ENCODE measurements at regions not wholly inside any gene's neighbourhood (a gene's known extent, or its start where the extent isn't known, plus 50 kb on each side); places are given as distances from the start of the nearest gene placed in this dataset.

GRCh38 chr17:79513206-79513605, 97.6 kb downstream of the RBFOX3 start:
- intact Hi-C loops (cut with micrococcal nuclease; ENCODE audit: unreplicated experiment), result no loop called here
- H3K27ac ChIP-seq (ENCODE audit: low read length), result no peak overlapping the region
- ChIA-PET CTCF (no interaction called here), POLR2A (no interaction called here)
- H3K27me3 ChIP-seq (ENCODE audit: control insufficient read depth, insufficient read depth, low read length), result no peaks in the 10 kb centered on the region; the same call in 1 of the 2 replicates
- no peaks in the 10 kb centered on the region for H3K36me3 ChIP-seq (ENCODE audit: control insufficient read depth, insufficient read depth, low read length)
- H3K4me3 ChIP-seq (ENCODE audit: low read depth in 2 of 2, low read length in 2 of 2), result no peak overlapping the region
- no peak for DNase-seq (ENCODE audit: low read depth, low spot score)
- H3K4me1 ChIP-seq (ENCODE audit: control insufficient read depth, insufficient read depth, low read length), result no peaks in the 10 kb centered on the region
- BruUV-seq (replicated peaks), result no TSS peak
- in situ Hi-C loops (cut with HindIII; ENCODE audit: low pct_unique_long_range_greater_than_20kb, low sequenced_read_pairs), result no loop called here
- TF ChIP-seq SIN3A (IDR thresholded peaks at IDR 0.05; ENCODE audit: borderline replicate concordance, insufficient read depth, low read depth, low read length) (no peak), POLR2AphosphoS5 (IDR thresholded peaks at IDR 0.05; ENCODE audit: low read depth, low read length) (no peak), TCF7L2 (IDR thresholded peaks at IDR 0.05; ENCODE audit: low read depth, low read length) (no peak), CTCF (IDR thresholded peaks at IDR 0.05) (no peak)
- ATAC-seq, result no peak
- H3K9me3 ChIP-seq (ENCODE audit: control insufficient read depth, insufficient read depth, low read depth, low read length), result no peaks in the 10 kb centered on the region

GRCh38 chr17:79511471-79511870, 99.4 kb downstream of the RBFOX3 start:
- Histone ChIP-seq H3K4me3 (ENCODE audit: low read depth in 2 of 2, low read length in 2 of 2) (no peak overlapping the region), H3K9me3 (ENCODE audit: control insufficient read depth, insufficient read depth, low read depth, low read length) (no peaks in the 10 kb centered on the region), H3K4me1 (ENCODE audit: control insufficient read depth, insufficient read depth, low read length) (no peaks in the 10 kb centered on the region), H3K27ac (ENCODE audit: low read length) (no peak overlapping the region), H3K36me3 (ENCODE audit: control insufficient read depth, insufficient read depth, low read length) (no peaks in the 10 kb centered on the region), H3K27me3 (ENCODE audit: control insufficient read depth, insufficient read depth, low read length) (no peaks in the 10 kb centered on the region; the same call in 1 of the 2 replicates)
- no TSS peak for BruUV-seq (replicated peaks)
- in situ Hi-C loops (cut with HindIII; ENCODE audit: low pct_unique_long_range_greater_than_20kb, low sequenced_read_pairs) (no loop called here), intact Hi-C loops (cut with micrococcal nuclease; ENCODE audit: unreplicated experiment) (no loop called here)
- POLR2A ChIA-PET, result no interaction called here
- CTCF ChIA-PET, result no interaction called here
- DNase-seq (ENCODE audit: low read depth, low spot score), result no peak
- ATAC-seq, result no peak
- TF ChIP-seq POLR2AphosphoS5 (IDR thresholded peaks at IDR 0.05; ENCODE audit: low read depth, low read length), result no peak

GRCh38 chr17:79510071-79510470, 100.8 kb downstream of the RBFOX3 start:
- TF ChIP-seq TCF7L2 (IDR thresholded peaks at IDR 0.05; ENCODE audit: low read depth, low read length), result no peak
- TF ChIP-seq SIN3A (IDR thresholded peaks at IDR 0.05; ENCODE audit: borderline replicate concordance, insufficient read depth, low read depth, low read length), result no peak
- no peak for TF ChIP-seq CTCF (IDR thresholded peaks at IDR 0.05)
- TF ChIP-seq POLR2AphosphoS5 (IDR thresholded peaks at IDR 0.05; ENCODE audit: low read depth, low read length), result no peak
- no peak for TF ChIP-seq REST (IDR thresholded peaks at IDR 0.05; ENCODE audit: insufficient read depth in 1 of 2, low read depth in 2 of 2, low read length in 1 of 2)
- Histone ChIP-seq H3K9me3 (ENCODE audit: control insufficient read depth, insufficient read depth, low read depth, low read length) (no peaks in the 10 kb centered on the region), H3K4me1 (ENCODE audit: control insufficient read depth, insufficient read depth, low read length) (no peaks in the 10 kb centered on the region), H3K36me3 (ENCODE audit: control insufficient read depth, insufficient read depth, low read length) (no peaks in the 10 kb centered on the region), H3K4me3 (ENCODE audit: low read depth in 2 of 2, low read length in 2 of 2) (no peak overlapping the region), H3K27me3 (ENCODE audit: control insufficient read depth, insufficient read depth, low read length) (peaks cover 4% of the 10 kb centered on the region; the same call in 1 of the 2 replicates), H3K27ac (ENCODE audit: low read length) (no peak overlapping the region)
- ChIA-PET CTCF (no interaction called here), POLR2A (no interaction called here)
- ATAC-seq (no peak), DNase-seq (ENCODE audit: low read depth, low spot score) (no peak)
- in situ Hi-C loops (cut with HindIII; ENCODE audit: low pct_unique_long_range_greater_than_20kb, low sequenced_read_pairs), result no loop called here
- intact Hi-C loops (cut with micrococcal nuclease; ENCODE audit: unreplicated experiment), result no loop called here
- no TSS peak for BruUV-seq (replicated peaks)
